ENCODE measurements at regions not wholly inside any gene's neighbourhood (a gene's known extent, or its start where the extent isn't known, plus 50 kb on each side); places are given as distances from the start of the nearest gene placed in this dataset.

DNA sequence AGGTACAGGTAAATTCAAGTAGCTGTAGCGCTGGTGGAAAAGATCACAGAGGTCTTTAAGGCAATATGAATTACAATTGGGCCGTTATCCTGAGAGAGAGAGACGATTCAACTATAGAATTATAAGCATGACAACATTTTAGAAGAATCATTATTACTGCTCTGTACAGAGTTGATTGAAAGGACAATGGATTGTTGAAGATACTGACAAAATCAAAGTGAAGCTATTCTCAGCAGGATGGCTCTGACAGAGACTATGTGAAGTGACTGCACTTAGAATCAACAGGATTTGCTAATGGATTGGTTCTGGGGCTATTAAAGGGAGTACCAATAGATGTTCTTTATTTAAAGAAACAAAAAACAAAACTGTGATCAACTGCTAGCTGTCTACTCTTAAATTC lies 634.8 kb upstream of the GRM3 start:
- TF ChIP-seq, protein P1, sequence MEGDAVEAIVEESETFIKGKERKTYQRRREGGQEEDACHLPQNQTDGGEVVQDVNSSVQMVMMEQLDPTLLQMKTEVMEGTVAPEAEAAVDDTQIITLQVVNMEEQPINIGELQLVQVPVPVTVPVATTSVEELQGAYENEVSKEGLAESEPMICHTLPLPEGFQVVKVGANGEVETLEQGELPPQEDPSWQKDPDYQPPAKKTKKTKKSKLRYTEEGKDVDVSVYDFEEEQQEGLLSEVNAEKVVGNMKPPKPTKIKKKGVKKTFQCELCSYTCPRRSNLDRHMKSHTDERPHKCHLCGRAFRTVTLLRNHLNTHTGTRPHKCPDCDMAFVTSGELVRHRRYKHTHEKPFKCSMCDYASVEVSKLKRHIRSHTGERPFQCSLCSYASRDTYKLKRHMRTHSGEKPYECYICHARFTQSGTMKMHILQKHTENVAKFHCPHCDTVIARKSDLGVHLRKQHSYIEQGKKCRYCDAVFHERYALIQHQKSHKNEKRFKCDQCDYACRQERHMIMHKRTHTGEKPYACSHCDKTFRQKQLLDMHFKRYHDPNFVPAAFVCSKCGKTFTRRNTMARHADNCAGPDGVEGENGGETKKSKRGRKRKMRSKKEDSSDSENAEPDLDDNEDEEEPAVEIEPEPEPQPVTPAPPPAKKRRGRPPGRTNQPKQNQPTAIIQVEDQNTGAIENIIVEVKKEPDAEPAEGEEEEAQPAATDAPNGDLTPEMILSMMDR (IDR thresholded peaks at IDR 0.05; ENCODE audit: poor library complexity, severe bottlenecking): no peak
- TF ChIP-seq TAF1 (IDR thresholded peaks at IDR 0.05; ENCODE audit: low read depth) (no peak), EZH2 (IDR thresholded peaks at IDR 0.05; ENCODE audit: borderline replicate concordance, insufficient read depth, low read length, poor library complexity, severe bottlenecking) (no peak), RAD21 (conservative IDR thresholded peaks at IDR 0.05) (no peak), EP300 (conservative IDR thresholded peaks at IDR 0.05; ENCODE audit: poor library complexity, severe bottlenecking) (peak; percentile 98), POLR2AphosphoS5 (IDR thresholded peaks at IDR 0.05) (peak; percentile 95)
- TF ChIP-seq, protein P2, sequence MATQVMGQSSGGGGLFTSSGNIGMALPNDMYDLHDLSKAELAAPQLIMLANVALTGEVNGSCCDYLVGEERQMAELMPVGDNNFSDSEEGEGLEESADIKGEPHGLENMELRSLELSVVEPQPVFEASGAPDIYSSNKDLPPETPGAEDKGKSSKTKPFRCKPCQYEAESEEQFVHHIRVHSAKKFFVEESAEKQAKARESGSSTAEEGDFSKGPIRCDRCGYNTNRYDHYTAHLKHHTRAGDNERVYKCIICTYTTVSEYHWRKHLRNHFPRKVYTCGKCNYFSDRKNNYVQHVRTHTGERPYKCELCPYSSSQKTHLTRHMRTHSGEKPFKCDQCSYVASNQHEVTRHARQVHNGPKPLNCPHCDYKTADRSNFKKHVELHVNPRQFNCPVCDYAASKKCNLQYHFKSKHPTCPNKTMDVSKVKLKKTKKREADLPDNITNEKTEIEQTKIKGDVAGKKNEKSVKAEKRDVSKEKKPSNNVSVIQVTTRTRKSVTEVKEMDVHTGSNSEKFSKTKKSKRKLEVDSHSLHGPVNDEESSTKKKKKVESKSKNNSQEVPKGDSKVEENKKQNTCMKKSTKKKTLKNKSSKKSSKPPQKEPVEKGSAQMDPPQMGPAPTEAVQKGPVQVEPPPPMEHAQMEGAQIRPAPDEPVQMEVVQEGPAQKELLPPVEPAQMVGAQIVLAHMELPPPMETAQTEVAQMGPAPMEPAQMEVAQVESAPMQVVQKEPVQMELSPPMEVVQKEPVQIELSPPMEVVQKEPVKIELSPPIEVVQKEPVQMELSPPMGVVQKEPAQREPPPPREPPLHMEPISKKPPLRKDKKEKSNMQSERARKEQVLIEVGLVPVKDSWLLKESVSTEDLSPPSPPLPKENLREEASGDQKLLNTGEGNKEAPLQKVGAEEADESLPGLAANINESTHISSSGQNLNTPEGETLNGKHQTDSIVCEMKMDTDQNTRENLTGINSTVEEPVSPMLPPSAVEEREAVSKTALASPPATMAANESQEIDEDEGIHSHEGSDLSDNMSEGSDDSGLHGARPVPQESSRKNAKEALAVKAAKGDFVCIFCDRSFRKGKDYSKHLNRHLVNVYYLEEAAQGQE (IDR thresholded peaks at IDR 0.05; ENCODE audit: borderline replicate concordance): peak; percentile 52
